ENCODE measurements at regions not wholly inside any gene's neighbourhood (a gene's known extent, or its start where the extent isn't known, plus 50 kb on each side); places are given as distances from the start of the nearest gene placed in this dataset.

DNA sequence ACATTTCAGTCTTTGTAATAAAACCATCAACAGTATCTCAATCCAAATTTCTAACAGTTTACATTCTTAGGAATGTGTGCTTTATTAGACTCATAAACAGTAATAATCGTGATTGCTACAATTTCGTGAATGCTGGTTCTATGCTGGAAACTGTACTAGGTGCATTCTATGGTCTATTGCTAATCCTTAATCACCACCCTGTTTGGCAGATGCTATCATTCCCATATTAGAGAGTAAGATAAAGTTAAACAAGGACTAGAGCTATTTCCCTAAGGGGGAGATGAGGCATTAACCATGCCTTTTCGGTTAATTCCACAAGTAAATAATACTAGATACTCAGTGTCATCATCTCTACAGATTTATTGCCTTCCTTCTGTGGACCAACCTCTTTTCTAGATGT, 244.0 kb downstream of the PAX3 start:
- Histone ChIP-seq H3K4me2 (no peak overlapping the region), H3K4me3 (no peak overlapping the region), H3K27me3 (ENCODE audit: insufficient read depth) (peaks cover 93% of the 10 kb centered on the region), H2AFZ (no peak overlapping the region), H3K36me3 (ENCODE audit: insufficient read depth) (no peaks in the 10 kb centered on the region), H3K27ac (ENCODE audit: low read depth) (no peak overlapping the region), H3F3A (replicated peaks; ENCODE audit: low read depth) (no peaks in the 10 kb centered on the region), H3K9me2 (ENCODE audit: insufficient read depth) (no peaks in the 10 kb centered on the region), H3K79me2 (replicated peaks; ENCODE audit: insufficient read depth) (no peaks in the 10 kb centered on the region), H4K20me1 (replicated peaks; ENCODE audit: insufficient read depth) (peaks cover 19% of the 10 kb centered on the region), H3K4me1 (ENCODE audit: insufficient read depth) (0 out of 2 replicates have a peak, but pooled peaks cover 11% of the 10 kb centered on the region)
- peaks cover 15% of the 10 kb centered on the region for H3K4me1 Mint-ChIP-seq
- no peaks in the 10 kb centered on the region for H3K36me3 Mint-ChIP-seq (ENCODE audit: low read depth)
- TF ChIP-seq ZNF114 (CRISPR knock-in tag; IDR thresholded peaks at IDR 0.05) = no peak
- no peak for TF ChIP-seq EZH2phosphoT487 (IDR thresholded peaks at IDR 0.05; ENCODE audit: unreplicated experiment)
- H3K27ac Mint-ChIP-seq = no peak overlapping the region
- DNase-seq (ENCODE audit: low spot score) = no peak
- H3K27me3 Mint-ChIP-seq (ENCODE audit: insufficient read depth, low read depth, poor library complexity) = peaks cover 68% of the 10 kb centered on the region
- no peak for ATAC-seq
- H3K4me3 Mint-ChIP-seq = no peak overlapping the region
- no peaks in the 10 kb centered on the region for H3K9me3 Mint-ChIP-seq

DNA sequence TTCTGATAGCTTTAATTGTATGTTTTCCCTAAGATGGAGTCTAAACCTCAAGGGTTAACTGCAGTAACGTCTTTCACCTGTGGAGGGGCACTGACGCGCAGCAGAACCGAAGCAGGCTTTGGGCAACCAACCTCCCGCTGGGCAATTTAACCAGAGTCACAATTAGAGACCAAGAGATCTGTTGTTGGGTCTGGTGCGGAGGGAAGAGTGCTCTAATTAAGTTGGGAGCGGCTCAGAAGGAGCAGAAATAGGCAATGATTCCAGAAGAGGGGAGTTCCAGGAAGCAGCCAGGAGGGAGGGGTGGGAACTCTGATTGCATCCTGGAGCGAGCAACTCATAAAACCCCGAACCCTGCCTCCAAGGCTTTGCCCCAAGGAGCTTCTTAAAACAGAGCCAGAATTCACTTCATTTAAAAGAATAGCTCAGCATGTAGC, 245.8 kb downstream of the PAX3 start:
- peaks cover 68% of the 10 kb centered on the region for H3K27me3 Mint-ChIP-seq (ENCODE audit: insufficient read depth, low read depth, poor library complexity)
- H3K4me2 ChIP-seq = peak overlapping the region; percentile 10; the same call in 1 of the 2 replicates
- no peak overlapping the region for H3K27ac ChIP-seq (ENCODE audit: low read depth)
- 0 out of 2 replicates have a peak, but pooled peaks cover 11% of the 10 kb centered on the region for H3K4me1 ChIP-seq (ENCODE audit: insufficient read depth)
- TF ChIP-seq POLR2AphosphoS5 (IDR thresholded peaks at IDR 0.05; ENCODE audit: low read depth) (peak; percentile 53), JUNB (IDR thresholded peaks at IDR 0.05; ENCODE audit: unreplicated experiment) (no peak), EZH2 (IDR thresholded peaks at IDR 0.05; ENCODE audit: low read depth, unreplicated experiment) (no peak), NANOG (IDR thresholded peaks at IDR 0.05; ENCODE audit: borderline replicate concordance) (peak; percentile 62), CREB1 (CRISPR knock-in tag; IDR thresholded peaks at IDR 0.05; ENCODE audit: low read depth) (peak; percentile 56; the same call in 1 of the 2 replicates)
- TF ChIP-seq, protein P1, sequence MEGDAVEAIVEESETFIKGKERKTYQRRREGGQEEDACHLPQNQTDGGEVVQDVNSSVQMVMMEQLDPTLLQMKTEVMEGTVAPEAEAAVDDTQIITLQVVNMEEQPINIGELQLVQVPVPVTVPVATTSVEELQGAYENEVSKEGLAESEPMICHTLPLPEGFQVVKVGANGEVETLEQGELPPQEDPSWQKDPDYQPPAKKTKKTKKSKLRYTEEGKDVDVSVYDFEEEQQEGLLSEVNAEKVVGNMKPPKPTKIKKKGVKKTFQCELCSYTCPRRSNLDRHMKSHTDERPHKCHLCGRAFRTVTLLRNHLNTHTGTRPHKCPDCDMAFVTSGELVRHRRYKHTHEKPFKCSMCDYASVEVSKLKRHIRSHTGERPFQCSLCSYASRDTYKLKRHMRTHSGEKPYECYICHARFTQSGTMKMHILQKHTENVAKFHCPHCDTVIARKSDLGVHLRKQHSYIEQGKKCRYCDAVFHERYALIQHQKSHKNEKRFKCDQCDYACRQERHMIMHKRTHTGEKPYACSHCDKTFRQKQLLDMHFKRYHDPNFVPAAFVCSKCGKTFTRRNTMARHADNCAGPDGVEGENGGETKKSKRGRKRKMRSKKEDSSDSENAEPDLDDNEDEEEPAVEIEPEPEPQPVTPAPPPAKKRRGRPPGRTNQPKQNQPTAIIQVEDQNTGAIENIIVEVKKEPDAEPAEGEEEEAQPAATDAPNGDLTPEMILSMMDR (conservative IDR thresholded peaks at IDR 0.05; ENCODE audit: low read depth in 2 of 2) = peak; percentile 43 to 54
- TF ChIP-seq, protein P2, sequence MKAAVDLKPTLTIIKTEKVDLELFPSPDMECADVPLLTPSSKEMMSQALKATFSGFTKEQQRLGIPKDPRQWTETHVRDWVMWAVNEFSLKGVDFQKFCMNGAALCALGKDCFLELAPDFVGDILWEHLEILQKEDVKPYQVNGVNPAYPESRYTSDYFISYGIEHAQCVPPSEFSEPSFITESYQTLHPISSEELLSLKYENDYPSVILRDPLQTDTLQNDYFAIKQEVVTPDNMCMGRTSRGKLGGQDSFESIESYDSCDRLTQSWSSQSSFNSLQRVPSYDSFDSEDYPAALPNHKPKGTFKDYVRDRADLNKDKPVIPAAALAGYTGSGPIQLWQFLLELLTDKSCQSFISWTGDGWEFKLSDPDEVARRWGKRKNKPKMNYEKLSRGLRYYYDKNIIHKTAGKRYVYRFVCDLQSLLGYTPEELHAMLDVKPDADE (IDR thresholded peaks at IDR 0.05) = no peak
- no peaks in the 10 kb centered on the region for H3K9me2 ChIP-seq (ENCODE audit: insufficient read depth)
- H3K36me3 Mint-ChIP-seq (ENCODE audit: low read depth) = no peaks in the 10 kb centered on the region
- H3K4me3 ChIP-seq = peak overlapping the region; percentile 4; the same call in 1 of the 2 replicates
- peaks cover 25% of the 10 kb centered on the region for H4K20me1 ChIP-seq (replicated peaks; ENCODE audit: insufficient read depth)
- peak overlapping the region; percentile 39 for H3K4me3 Mint-ChIP-seq
- H3K36me3 ChIP-seq (ENCODE audit: insufficient read depth) = no peaks in the 10 kb centered on the region
- H3K9me3 Mint-ChIP-seq = no peaks in the 10 kb centered on the region
- H3K4me1 Mint-ChIP-seq = peaks cover 15% of the 10 kb centered on the region
- no peak overlapping the region for H2AFZ ChIP-seq
- peaks cover 100% of the 10 kb centered on the region for H3K27me3 ChIP-seq (ENCODE audit: insufficient read depth)
- H3K79me2 ChIP-seq (replicated peaks; ENCODE audit: insufficient read depth) = no peaks in the 10 kb centered on the region
- H3K27ac Mint-ChIP-seq = no peak overlapping the region
- peak; percentile 88 for ATAC-seq
- peak; percentile 92 for DNase-seq (ENCODE audit: low spot score)
- H3F3A ChIP-seq (replicated peaks; ENCODE audit: low read depth) = no peaks in the 10 kb centered on the region
